ENCODE measurements at regions not wholly inside any gene's neighbourhood (a gene's known extent, or its start where the extent isn't known, plus 50 kb on each side); places are given as distances from the start of the nearest gene placed in this dataset.

DNA sequence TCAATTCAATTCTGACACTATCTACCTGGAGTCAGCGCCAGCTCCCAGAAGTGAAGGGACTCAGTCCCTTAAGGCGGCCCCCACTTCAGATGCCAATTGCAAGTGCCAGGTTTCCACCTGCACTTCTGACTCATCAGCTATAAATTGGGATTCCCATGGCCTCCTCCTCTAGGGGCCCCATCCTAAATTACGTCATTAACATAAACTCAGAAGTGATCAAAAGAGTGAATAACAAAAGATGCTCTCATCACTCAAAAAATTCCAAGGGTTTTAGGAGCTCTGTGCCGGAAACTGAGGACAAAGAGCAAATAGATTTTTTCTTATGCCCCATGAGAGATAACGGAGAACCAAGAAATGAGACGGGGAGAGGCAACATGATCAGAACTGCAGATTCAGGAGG, 148.6 kb upstream of the IRX6 start:
- TF ChIP-seq CTCF (IDR thresholded peaks at IDR 0.05; ENCODE audit: control insufficient read depth, extremely low read depth, insufficient read depth) = no peak

GRCh38 chr16:55176901-55177300, 147.1 kb upstream of the IRX6 start:
- DNase-seq (ENCODE audit: low read depth) = peak; percentile 4
- H3K4me3 ChIP-seq (ENCODE audit: low read depth, low read length) = no peak overlapping the region
- TF ChIP-seq CTCF (IDR thresholded peaks at IDR 0.05; ENCODE audit: control insufficient read depth, extremely low read depth, insufficient read depth) = no peak

More for the DNA sequence above, 148.6 kb upstream of the IRX6 start:
- H3K4me3 ChIP-seq (ENCODE audit: low read depth, low read length) = no peak overlapping the region
- DNase-seq (ENCODE audit: low read depth) = no peak

GRCh38 chr16:55179411-55179810, 144.6 kb upstream of the IRX6 start:
- no peak for DNase-seq (ENCODE audit: low read depth)
- no peak overlapping the region for H3K4me3 ChIP-seq (ENCODE audit: low read depth, low read length)
- no peak for TF ChIP-seq CTCF (IDR thresholded peaks at IDR 0.05; ENCODE audit: control insufficient read depth, extremely low read depth, insufficient read depth)

DNA sequence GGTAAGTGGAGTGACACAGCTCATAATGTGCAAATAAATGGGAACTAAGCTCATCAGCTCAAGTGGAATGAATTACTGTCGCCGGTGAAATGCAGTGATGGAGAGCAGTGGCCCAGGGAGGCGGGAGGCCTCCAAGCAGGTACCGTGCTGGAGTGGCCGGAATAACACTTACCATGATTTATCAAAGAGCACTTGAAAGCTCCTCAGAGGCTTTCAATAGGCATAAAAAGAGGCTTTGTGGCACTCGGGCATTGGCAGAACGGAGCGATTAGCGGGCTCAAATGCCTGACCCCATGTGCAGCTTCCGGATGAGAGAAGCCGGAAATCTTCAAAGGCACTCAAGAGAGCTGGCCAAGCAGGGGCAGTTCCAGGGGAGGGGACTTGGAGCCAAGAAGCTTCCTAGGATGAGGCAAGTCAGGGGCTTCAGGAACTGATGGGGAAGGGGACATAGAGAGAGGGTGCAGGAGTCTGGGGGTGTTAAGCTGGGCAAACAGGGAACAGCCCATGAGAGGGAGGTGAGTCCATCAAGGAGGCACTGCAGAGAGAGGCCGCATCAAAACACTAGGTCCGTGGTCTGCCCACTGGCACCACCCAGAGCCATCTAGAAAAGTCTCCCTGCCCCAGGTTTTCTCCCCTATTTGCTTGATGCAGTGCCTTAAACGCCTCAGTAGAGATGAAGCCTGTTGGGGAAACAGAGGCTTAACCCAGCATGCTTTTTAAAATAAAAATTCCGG, 144.0 kb upstream of the IRX6 start:
- DNase-seq (ENCODE audit: low read depth) = no peak
- H3K4me3 ChIP-seq (ENCODE audit: low read depth, low read length) = no peak overlapping the region
- no peak for TF ChIP-seq CTCF (IDR thresholded peaks at IDR 0.05; ENCODE audit: control insufficient read depth, extremely low read depth, insufficient read depth)

DNA sequence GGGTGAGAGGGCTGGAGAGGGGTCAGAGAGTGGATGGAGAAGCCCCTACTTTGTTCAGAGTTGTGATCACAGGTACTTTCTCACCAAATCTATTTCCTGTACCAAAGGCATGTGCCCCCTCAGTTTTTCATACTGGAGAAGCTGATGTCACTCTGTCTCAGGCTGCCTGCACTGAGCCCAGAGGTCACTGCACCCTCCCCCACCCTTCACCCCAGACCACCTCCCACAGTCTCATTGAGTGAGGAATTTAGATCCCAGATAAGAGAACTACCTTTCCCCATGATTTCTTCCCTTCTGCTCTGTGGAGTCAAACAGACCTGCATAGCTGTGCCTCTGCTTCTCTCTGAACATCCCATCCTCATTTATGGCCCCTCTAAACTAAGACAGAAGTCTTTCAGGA, 140.0 kb upstream of the IRX6 start:
- TF ChIP-seq CTCF (IDR thresholded peaks at IDR 0.05; ENCODE audit: control insufficient read depth, extremely low read depth, insufficient read depth) = no peak
- DNase-seq (ENCODE audit: low read depth) = no peak
- H3K4me3 ChIP-seq (ENCODE audit: low read depth, low read length) = no peak overlapping the region

DNA sequence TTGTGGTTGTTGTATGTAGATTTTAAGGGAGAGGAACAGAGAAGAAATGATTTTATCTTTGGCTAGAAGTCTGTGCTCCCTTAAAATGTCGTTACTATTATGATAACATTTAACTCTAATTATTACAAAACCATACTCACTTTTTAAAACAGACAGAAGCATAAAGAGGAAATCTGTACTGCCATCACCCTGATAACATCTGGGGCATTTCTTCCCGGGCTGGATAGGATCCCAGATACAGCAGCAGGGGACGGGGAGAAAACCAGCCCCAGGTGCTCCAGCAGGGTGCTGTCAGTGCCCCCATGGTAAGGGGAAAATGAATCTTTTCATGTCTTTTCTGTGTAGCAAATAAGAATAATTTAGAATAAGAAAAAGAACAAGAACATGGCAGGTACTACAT, 139.4 kb upstream of the IRX6 start:
- no peak for TF ChIP-seq CTCF (IDR thresholded peaks at IDR 0.05; ENCODE audit: control insufficient read depth, extremely low read depth, insufficient read depth)
- no peak overlapping the region for H3K4me3 ChIP-seq (ENCODE audit: low read depth, low read length)
- DNase-seq (ENCODE audit: low read depth) = no peak

DNA sequence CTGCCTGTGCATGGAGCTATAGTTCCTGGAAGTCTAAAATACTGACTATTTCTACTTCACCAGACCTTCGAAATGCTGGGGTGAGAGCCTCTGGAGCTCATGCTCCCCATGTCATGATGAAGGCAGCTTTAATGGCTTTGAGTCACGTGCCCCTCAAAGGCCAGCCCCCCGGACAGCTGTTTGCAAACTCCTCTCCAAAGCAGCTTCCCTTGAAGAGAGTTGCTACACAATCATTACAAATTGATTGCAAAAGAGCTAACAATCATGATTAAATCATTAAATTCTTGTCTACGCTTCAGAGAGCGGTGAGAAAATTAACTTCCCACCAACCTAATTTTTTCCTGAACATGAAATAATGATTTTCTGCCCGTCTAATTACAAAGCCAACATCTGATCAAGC, 134.8 kb upstream of the IRX6 start:
- TF ChIP-seq CTCF (IDR thresholded peaks at IDR 0.05; ENCODE audit: control insufficient read depth, extremely low read depth, insufficient read depth) = no peak
- DNase-seq (ENCODE audit: low read depth) = no peak
- H3K4me3 ChIP-seq (ENCODE audit: low read depth, low read length) = no peak overlapping the region

Data from LNCaP clone FGC (cell line).